HG03571 (cell line): ENCODE measurements at regions not wholly inside any gene's neighbourhood (a gene's known extent, or its start where the extent isn't known, plus 50 kb on each side); places are given as distances from the start of the nearest gene placed in this dataset.
"Not testable (repeated sequence)": the region's sequence is repeated elsewhere in the genome, so short reads cannot be mapped to it uniquely, and the experiment has no call there.

Source experiments
- ATAC-seq: cut with Tn5 transposase; IDR thresholded peaks from one replicate; pipeline ENCODE4 v1.9.1; 2021; ENCODE audit not compliant: unreplicated experiment

- no peak for ATAC-seq
Observed at GRCh38 chr5:120917214-120917758, 453.2 kb downstream of the PRR16 start.

- no peak for ATAC-seq
Observed at GRCh38 chr5:120919017-120919416, 454.9 kb downstream of the PRR16 start.

DNA sequence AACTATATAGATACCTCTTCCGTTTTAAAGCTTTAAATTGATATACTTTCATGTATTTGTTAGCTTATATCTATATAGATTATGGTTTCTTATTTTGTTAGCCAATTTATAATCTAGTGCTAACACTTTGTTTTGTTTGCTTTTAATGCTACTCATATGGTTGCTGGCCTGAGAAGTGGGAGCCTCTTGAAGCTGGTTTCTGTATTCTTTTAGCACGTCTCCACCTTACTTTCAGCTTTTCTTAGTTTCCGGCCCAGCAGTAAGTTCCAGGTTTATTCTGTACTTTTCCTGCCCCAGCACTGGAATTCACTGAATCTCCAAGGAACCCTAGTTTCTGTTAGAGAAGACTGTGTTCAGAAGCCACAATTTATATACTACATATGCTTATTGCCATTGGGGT lies 458.9 kb downstream of the PRR16 start:
- no peak for ATAC-seq

- no peak for ATAC-seq
Observed at GRCh38 chr5:120926471-120926870, 462.4 kb downstream of the PRR16 start.

- no peak for ATAC-seq
Observed at GRCh38 chr5:120927950-120928530, 463.9 kb downstream of the PRR16 start.

GRCh38 chr5:120932480-120932879 lies 468.4 kb downstream of the PRR16 start:
- no peak for ATAC-seq

GRCh38 chr5:120934031-120934430 lies 469.9 kb downstream of the PRR16 start:
- no peak for ATAC-seq

DNA sequence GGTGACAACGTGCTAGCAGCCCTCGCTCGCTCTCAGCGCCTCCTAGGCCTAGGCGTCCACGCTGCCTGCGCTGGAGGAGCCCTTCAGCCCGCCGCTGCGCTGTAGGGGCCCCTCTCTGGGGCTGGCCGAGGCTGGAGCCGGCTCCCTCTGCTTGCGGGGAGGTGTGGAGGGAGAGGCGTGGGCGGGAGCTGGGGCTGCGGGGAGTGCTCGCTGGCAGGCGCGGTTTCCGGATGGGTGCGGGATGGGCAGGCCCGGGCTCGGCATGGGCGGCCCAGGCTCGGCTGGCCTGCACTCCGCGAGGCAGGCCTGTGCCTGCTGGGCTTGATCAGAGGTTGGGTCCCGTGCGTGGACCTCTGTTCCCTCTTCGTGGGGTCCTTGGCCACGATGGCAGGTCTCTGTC lies 472.6 kb downstream of the PRR16 start:
- ATAC-seq = no peak

DNA sequence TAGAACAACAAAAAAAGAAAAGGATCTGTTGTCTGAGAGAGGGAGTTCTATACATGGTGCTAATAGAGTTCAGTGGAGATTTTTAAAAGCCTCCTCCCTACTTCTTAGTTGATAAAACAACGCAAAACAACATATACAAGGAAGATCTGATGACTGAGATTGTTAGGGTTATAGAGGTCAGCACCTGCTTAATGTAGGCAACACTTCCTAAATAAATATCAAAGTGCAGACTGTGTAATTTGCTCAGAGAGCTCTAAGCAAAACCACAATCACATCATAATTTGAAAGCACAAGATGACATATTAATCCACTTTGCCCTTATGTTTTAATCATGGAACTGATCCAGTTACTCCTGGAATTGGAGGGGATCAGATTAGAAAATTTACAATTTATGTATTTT lies 474.5 kb downstream of the PRR16 start:
- no peak for ATAC-seq

DNA sequence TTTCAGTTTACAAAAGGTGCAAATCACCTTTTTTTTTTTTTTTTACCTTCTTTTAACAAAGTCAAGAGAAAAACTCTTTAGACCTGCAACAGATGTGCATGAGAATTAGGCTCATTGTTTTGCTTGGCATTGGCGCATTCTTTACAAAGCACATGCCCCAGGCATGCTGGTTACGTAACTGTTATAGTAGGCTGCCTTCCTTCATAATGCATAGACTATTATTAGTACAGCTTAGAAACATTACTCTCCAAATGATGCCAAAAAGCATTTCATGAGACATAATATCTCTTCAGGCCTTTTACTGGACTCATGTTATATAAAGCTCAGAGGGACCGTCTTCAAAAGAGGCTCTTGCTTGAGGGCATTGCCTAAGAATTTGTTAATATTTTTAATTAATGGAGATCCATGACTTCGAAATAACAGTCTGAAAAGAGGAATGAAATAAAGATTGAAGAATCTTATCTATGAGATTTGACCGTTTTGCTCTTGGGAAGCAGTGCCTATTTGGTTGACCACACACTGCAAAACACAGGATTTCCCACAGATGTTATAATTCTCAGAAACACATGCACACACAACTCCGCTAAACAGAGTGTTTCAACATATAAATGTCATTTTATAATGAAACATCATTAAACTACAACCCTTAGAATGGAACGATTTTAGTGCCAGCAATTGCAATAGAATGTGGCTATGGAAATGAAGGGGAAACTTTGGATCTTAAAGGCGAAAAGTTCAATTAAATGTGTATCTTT lies 478.7 kb downstream of the PRR16 start:
- no peak for ATAC-seq

GRCh38 chr5:120949596-120949995 lies 485.5 kb downstream of the PRR16 start:
- not testable (repeated sequence) for ATAC-seq

DNA sequence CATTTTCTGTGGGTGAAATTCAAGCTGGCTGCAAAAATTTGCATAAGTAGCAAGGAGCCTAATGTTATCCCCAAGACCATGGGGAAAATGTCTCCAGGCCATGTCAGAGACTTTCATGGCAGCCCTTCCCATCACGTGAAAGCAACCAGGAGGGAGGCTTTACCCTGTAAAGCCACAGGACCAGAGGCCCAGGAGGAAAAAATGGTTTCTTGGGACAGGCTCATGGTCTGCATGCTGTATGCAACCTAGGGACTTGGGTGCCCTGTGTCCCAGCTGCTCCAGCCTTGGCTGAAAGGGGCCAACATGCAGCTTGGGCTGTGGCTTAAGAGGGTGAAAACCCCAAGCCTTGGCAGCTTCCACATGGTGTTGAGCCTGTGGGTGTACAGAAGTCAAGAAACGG lies 489.3 kb downstream of the PRR16 start:
- not testable (repeated sequence) for ATAC-seq

DNA sequence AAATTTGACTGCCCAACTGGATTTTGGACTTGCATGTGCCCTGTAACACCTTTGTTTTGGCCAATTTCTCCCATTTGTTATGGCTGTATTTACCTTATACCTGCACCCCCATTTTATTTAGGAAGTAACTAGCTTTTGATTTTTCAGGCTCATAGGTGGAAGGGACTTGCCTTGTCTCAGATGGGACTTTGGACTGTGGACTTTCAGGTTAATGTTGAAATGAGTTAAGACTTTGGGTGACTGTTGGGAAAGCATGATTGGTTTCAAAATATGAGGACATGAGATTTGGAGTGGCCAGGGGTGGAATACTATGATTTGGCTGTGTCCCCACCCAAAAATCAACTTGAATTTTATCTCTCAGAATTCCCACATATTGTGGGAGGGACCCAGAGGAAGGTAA lies 490.2 kb downstream of the PRR16 start:
- ATAC-seq = no peak

DNA sequence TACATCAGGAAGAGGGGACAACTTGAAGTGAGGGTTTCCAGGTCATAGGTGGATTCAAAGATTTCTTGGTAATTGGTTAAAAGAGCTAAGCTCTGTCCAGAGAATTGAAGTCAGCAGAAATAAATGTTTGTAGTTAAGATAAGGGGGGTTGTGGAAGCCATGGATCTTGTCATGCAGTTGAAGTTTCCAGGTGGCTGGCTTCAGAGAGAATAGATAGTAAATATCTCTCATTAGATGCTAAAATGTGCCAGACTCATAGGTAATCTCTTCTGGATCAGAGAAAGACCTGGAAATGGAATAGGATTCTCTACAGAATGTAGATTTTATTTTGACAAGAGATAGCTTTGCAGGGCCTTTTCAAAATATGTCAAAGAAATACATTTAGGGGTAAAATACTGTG lies 491.7 kb downstream of the PRR16 start:
- no peak for ATAC-seq

DNA sequence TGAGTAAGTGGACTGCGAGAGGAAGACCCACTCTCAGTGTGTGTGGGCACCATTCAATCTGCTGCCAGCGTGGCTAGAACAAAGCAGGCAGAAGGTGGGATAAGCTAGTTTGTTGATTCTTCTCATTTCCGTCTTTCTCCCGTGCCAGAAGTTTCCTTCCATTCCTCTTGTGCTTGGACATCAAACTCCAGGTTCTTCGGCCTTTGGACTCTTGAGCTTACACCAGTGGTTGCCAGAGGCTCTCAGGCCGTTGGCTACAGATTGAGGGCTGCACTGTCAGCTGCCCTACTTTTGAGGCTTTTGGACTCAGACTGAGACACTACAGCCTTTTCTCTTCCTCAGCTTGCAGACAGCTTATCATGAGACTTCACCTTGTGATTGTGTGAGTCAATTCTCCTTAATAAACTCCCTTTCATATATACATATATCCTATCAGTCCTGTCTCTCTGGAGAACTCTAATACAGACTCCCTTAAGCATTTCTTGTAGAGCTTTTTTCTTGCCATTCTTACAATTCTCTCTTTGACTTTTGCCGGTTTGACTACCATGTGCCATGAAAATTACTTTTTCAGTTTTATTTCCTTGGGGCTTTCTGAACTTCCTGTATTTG lies 494.9 kb downstream of the PRR16 start:
- no peak for ATAC-seq

DNA sequence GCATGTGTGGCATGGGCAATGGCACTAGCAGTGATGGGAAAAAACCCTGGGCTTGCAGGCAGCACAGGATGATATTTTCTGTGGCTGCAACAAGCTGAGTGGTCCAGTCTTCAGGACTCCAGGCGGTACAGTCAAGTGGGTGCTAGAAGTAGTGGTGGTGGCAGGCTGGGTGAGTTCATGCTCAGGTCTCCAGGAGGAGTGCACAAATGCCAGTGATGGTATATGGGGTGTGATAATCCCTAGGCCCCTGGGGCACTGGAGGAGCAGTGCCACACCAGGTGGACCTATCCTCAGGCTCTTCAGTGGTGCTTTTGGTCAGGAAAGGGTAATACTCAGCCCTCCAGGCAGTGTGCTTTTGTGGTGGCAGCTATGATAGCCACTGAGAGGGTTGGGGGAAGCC lies 496.4 kb downstream of the PRR16 start:
- ATAC-seq = no peak

DNA sequence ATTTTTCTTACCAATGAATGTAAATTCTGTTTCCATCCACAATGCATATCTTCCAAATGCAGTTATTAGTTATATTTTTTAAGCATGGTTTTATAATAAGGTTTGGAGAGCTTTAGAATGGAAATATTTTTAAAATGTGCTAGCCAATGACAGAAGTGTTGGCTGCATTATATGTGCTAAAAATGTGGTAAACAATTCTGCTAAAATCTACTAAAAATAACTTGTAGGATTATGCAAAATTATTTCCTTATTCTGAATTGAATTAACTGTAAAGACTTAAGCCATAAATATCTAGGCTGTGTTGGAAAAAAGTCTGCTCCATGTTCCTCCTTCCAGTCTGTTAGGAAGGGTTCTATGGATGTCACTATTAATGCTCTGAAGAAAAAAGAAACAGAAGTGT lies 503.3 kb downstream of the PRR16 start:
- no peak for ATAC-seq

DNA sequence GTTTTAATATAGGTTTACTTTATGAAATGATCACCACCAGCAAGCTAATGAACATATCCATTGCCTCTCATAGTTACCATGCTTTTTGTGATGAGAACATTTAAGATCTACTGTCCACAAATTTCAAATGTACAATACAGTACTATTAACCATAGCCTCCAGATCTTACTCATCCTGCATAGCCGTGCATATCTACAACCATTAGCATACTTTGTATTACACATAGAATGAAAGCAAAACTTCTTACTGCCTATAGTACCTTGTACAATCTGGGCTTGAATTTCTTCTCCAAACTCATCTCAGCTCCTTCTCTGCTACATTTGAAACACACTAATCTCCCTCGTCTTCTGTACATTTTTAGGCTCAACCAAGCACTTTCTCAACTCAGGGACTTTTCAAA lies 510.6 kb downstream of the PRR16 start:
- no peak for ATAC-seq

DNA sequence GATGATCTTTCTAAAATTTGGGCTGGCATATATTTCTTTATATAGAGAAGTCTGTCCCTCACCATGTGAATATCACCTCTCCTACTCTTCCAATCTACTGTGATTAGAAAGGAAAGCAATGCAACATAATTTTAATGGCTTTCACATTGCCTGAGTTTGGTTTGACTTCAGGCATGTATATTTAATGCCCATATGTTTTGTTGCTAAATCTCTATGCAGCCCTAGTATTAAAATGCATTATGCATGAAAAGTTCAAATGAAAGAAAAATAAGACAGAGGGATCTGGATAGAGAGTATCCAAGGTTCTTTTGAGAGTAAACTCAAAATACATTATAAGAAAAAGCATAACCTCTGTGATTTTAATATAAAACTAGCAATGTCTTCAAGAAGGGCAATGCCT lies 518.3 kb downstream of the PRR16 start:
- ATAC-seq = no peak

GRCh38 chr5:120985526-120985925 lies 521.4 kb downstream of the PRR16 start:
- ATAC-seq = no peak

DNA sequence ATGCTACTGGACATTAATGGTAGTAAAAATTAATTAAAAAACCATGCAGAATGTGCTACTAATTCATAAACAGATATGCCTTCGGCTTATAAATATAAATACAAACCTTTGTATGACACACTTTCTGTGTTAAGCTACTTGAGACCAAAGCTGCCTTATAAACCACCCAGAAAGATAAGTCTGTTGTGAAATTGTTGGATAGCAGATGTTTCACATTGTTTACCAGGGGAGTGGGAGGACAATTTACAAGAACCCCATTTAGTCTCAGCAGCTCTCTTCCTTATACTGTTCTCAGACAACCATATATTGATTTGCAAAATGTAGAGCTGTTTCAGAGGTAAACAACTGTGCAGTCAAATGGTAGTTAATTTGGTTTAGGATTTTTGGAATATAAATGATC lies 524.4 kb downstream of the PRR16 start:
- ATAC-seq = no peak

DNA sequence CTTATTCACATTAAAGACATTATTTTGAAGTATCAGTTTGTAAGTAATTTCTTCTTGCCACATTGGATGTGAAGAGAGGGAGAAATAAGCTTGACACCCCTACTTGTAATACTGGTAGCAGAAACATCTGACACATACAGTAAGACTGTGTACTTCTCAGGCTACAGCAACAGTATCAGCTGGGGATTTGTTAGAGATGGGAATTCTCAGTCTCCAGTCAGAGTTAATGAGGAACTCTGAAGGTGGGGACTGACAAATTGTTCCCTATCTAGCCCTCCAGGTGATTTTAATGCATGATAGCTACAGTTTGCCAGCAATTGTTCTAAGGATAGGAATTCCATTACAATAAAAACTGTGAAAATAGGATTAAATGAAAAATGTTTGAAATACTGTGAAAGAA lies 524.8 kb downstream of the PRR16 start:
- no peak for ATAC-seq
